GM18867 (cell line): ENCODE measurements at regions not wholly inside any gene's neighbourhood (a gene's known extent, or its start where the extent isn't known, plus 50 kb on each side); places are given as distances from the start of the nearest gene placed in this dataset.
"Not testable (repeated sequence)": the region's sequence is repeated elsewhere in the genome, so short reads cannot be mapped to it uniquely, and the experiment has no call there.

ENCODE experiments used
- ATAC-seq: cut with Tn5 transposase; IDR thresholded peaks from one replicate; pipeline ENCODE4 v1.9.1; 2021; ENCODE audit warnings: mild to moderate bottlenecking, moderate library complexity; ENCODE audit not compliant: unreplicated experiment

DNA sequence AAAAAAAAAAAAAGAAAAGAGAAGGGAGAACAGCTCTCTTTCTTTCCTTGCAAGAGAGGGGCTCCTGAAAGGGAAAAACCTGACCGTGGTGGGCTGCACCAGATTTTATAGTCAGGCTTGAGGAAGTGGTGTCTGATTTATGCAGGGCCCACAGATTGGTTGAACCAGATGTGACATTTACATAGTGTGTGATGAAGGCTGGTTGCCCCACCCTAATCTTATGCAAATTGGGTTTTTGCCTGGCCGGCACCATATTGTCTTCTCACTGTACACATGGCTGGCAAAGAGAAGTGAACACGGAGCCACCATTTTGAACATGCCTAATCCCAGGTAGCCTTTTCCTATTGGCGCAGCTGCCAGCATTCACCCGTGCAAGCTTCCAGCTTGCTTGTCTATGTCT lies 154.4 kb downstream of the OXSM start:
- ATAC-seq = no peak

DNA sequence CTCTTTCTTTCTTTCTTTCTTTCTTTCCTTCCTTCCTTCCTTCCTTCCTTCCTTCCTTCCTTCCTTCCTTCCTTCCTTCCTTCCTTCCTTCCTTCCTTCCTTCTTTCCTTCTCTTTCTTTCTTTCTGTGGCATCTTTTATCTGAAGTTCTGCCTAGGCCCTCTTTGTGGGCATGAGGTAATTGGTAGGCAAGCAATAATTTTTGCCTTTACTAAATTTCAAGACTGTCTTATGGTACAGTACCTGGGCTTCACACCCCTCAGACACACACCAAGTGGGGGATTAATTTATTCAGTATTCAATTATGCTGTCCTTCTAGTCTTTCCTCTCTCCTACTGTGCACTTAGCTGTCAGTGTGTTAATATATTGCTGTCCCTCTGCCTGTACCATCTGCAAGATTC lies 155.5 kb downstream of the OXSM start:
- ATAC-seq = no peak

GRCh38 chr3:25945836-25946235 lies 155.9 kb downstream of the OXSM start:
- ATAC-seq = no peak

- no peak for ATAC-seq
Observed at GRCh38 chr3:25952133-25952532, 162.2 kb downstream of the OXSM start.

GRCh38 chr3:25957026-25957425 lies 167.1 kb downstream of the OXSM start:
- ATAC-seq = no peak

DNA sequence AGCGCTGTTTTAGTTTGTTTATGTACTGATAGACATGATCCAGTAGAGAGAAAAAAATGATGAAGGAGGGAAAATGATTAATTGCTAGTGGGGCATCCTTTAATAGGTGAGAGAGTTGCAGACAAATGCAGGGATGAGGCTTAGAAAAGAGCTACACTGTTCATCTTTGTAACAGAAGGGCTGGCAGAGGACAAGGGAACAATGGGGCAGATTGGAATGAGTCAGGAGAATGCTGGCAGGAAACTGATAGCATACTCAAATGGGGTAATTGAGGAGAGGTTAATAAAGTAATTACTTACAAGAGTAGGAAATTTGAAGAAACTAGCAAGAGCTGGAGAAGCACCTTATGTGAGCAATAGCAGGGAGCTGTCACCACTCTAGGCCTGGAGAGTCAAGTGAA lies 170.9 kb downstream of the OXSM start:
- no peak for ATAC-seq

- no peak for ATAC-seq
Observed at GRCh38 chr3:25962255-25962654, 172.4 kb downstream of the OXSM start.

DNA sequence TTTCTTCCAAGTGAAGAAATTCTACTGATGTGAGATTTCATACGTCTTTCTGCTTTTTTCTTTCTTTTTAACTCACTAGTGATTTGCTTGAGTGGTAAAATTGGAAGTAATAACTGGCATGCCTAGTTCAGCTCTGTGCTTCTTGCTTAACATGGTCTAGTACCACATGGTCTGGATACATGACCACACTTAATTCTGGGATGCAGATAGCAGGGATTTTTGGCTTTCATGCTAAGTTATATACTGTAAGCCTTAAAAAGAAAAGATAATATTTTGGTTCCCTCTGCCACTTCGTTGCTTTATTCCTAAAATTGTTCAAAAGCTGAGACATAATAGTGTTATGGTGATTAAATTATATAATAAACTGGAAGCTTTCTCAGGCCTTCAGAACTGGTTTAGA lies 174.3 kb downstream of the OXSM start:
- ATAC-seq = no peak

DNA sequence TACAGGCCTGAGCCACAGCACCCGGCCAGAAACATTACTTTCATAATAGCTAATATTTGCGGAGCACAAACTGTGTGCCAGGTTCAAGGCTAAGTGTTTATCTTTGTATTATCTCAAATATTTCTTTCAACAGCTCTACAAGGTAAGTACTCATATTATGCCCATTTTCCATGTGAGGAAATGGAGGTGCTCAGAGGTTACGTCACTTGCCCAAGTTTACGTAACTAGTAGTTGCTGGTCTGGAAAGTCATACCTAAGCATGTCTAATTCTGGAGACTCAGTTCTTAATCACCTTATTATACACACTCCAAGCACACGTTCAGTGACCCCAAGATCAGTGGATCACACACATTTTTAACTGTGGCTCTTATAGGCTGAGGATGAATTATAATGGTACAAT lies 177.5 kb downstream of the OXSM start:
- ATAC-seq = no peak

DNA sequence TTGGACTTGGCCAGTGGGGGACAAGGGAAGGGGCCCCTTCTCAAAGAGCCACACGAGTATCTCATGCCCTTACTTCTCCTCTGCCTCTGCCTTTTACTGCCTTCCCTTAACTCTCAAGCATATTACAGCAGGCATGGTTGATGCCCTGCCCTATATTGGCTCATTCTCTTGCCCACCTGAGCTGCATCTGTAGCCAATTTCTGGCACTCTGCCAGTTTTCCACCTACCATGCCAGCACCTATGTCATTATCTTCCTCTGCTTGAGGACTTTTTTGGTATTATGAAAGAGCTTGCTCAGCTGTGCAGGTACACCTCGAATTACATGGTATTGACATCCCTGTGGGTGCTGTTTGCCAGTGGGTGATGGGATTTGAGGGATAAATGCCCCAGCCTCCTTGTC lies 181.8 kb downstream of the OXSM start:
- ATAC-seq = no peak

- ATAC-seq = no peak
Observed at GRCh38 chr3:25973122-25973521, 183.2 kb downstream of the OXSM start.

GRCh38 chr3:25982756-25983155 lies 192.9 kb downstream of the OXSM start:
- ATAC-seq = no peak

DNA sequence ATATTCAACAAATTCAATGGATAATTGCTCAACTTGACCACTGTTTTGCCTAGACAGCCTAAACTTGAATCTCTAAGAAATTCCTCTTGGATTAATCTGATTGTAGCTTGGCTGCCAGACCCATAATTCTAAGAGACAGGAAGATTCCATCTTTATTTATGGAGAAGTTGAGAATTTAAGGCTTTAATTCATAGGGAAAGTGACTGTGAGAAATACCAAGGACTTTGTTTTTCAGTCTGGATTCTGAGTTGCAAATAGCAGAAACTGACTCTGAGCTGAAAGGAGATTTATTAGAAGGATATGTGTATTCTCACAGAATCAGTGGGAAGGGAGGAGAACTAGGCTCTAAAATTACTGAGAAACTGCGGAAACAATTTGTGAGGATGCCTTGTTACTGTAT lies 195.7 kb downstream of the OXSM start:
- ATAC-seq = no peak

DNA sequence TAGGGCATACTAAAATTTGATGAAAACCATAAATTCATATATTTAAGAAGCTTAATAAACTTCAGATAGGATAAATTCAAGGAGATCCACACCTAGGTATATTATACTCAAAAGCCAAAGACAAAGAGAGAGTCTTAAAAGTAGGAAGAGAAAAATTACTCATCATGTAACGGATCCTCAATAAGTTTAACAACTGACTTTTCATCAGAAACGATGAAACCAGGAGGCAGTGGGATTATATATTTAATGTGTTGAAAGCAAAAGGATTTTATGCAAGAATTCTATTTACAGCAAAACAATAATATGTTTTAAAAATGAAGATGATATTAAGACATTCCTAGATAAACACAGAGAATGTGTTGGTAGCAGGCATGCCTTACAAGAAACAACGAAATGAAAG lies 202.7 kb downstream of the OXSM start:
- ATAC-seq = no peak

DNA sequence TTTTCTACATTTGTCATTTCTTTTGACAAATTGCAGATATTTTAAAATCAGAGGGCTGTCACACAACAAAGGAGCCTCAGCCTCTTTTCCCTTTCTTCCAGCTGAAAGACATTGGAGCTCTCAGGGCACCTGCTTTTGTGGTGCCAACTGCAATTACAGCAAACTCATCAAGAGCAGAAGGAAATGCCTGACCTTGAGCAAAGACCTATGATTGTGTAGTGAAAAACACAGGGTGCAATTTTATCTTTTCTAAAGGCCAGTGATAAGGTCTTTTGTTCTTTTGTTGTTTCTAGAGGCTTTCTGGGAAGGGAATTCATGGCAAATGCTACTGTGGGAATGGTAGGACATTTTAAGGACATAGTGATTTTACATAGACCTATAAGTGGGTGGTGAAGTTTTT lies 214.3 kb downstream of the OXSM start:
- no peak for ATAC-seq

GRCh38 chr3:26011276-26011675 lies 221.4 kb downstream of the OXSM start:
- ATAC-seq = no peak

- ATAC-seq = no peak
Observed at GRCh38 chr3:26012241-26012745, 222.4 kb downstream of the OXSM start.

GRCh38 chr3:26015752-26016151 lies 225.9 kb downstream of the OXSM start:
- no peak for ATAC-seq

DNA sequence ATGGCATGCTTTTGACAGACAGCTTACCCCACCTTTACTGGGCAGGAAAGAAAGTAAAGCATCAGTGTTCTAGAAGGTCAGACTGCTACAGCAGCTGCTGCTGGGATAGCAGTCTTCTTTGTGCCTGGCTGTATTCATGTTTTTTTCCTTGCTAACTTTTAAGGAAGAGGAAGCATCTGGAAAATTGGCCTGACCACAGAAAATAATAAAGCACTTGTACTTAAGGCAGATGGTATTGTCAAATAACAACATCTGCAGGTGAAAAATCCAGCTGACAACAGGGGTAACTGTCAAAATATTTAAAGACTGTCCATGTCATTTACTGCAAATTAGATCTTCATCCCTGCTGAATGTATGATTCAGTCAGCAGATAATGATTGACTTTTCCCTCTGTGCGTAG lies 229.0 kb downstream of the OXSM start:
- no peak for ATAC-seq

DNA sequence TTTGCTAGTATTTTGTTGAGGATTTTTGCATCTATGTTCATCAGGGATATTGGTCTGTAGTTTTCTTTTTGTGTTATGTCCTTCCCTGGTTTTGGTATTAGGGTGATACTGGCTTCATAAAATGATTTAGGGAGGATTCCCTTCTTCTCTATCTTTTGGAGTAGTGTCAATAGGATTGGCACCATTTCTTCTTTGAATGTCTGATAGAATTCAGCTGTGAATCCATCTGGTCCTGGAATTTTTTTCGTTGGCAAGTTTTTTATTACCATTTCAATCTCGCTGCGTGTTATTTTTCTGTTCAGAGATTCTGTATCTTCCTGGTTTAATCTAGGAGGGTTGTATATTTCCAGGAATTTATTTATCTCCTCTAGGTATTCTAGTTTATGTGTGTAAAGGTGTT lies 234.3 kb downstream of the OXSM start:
- ATAC-seq = not testable (repeated sequence)

GRCh38 chr3:26029321-26029720 lies 239.4 kb downstream of the OXSM start:
- ATAC-seq = no peak

- ATAC-seq = not testable (repeated sequence)
Observed at GRCh38 chr3:26042126-26042525, 252.2 kb downstream of the OXSM start.

DNA sequence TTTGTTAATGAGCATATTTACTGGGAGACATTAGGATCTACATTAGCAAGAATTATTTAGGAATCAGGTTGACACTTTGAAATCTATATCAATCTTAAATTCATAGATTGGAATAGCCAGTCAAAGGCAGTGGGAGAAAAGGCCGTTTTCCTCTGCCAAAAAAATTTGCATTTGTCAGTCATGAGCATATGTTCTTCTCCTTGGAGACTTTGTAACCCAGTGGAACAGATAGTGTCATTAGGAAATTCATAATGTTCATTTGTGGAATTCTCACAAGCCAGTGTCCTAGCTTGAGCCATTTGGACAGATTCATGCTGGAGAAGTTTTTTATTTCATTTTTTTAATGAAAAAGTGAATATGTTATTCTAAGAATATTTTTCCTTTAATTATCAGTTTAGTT lies 260.1 kb downstream of the OXSM start:
- ATAC-seq = no peak

- ATAC-seq = no peak
Observed at GRCh38 chr3:26050776-26051175, 260.9 kb downstream of the OXSM start.
